ENCODE measurements at regions not wholly inside any gene's neighbourhood (a gene's known extent, or its start where the extent isn't known, plus 50 kb on each side); places are given as distances from the start of the nearest gene placed in this dataset.

GRCh38 chr3:152737021-152737908 is 97.7 kb upstream of the P2RY1 start (continued):
- TF ChIP-seq ZNF207 (IDR thresholded peaks at IDR 0.05; ENCODE audit: borderline replicate concordance) (no peak), BACH1 (IDR thresholded peaks at IDR 0.05; ENCODE audit: borderline replicate concordance) (peak; percentile 81; the same call in 1 of the 2 replicates), USF2 (IDR thresholded peaks at IDR 0.05; ENCODE audit: borderline replicate concordance, low read depth, low read length) (no peak; the same call in 1 of the 2 replicates), RUNX3 (IDR thresholded peaks at IDR 0.05; ENCODE audit: low read length) (peak; percentile 100), SMC3 (IDR thresholded peaks at IDR 0.05; ENCODE audit: borderline replicate concordance, low read length) (peak; percentile 16; the same call in 1 of the 2 replicates), POU2F2 (IDR thresholded peaks at IDR 0.05; ENCODE audit: borderline replicate concordance, low read depth, low read length) (peak; percentile 93; the same call in 2 of the 3 replicates), ASH2L (IDR thresholded peaks at IDR 0.05; ENCODE audit: borderline replicate concordance, low read depth) (no peak), SPI1 (IDR thresholded peaks at IDR 0.05; ENCODE audit: borderline replicate concordance, insufficient read depth, low read depth, low read length) (no peak), TCF7 (IDR thresholded peaks at IDR 0.05; ENCODE audit: borderline replicate concordance) (no peak), GATAD2B (conservative IDR thresholded peaks at IDR 0.05; ENCODE audit: low read depth) (no peak), PKNOX1 (IDR thresholded peaks at IDR 0.05) (peak; percentile 46; the same call in 1 of the 2 replicates), PAX8 (IDR thresholded peaks at IDR 0.05) (no peak), EED (IDR thresholded peaks at IDR 0.05; ENCODE audit: low read depth) (peak; percentile 94), NR2C2 (IDR thresholded peaks at IDR 0.05; ENCODE audit: borderline replicate concordance, control insufficient read depth, insufficient read length, low read depth) (no peak), ZNF622 (IDR thresholded peaks at IDR 0.05) (no peak), NFYA (IDR thresholded peaks at IDR 0.05; ENCODE audit: borderline replicate concordance, low read depth, low read length) (no peak), YBX1 (IDR thresholded peaks at IDR 0.05) (no peak), TAF1 (IDR thresholded peaks at IDR 0.05; ENCODE audit: borderline replicate concordance, low read depth, low read length) (peak; percentile 37; the same call in 1 of the 2 replicates), POLR2AphosphoS2 (IDR thresholded peaks at IDR 0.05; ENCODE audit: low read depth, low read length) (no peak), SIN3A (IDR thresholded peaks at IDR 0.05; ENCODE audit: low read depth, low read length) (no peak), KLF5 (IDR thresholded peaks at IDR 0.05; ENCODE audit: partially characterized antibody) (no peak), BRCA1 (IDR thresholded peaks at IDR 0.05; ENCODE audit: low read depth, low read length) (no peak), IRF4 (IDR thresholded peaks at IDR 0.05; ENCODE audit: low read depth, low read length) (peak; percentile 98), FOS (IDR thresholded peaks at IDR 0.05; ENCODE audit: borderline replicate concordance, extremely low read depth, insufficient read length) (no peak), HDAC6 (IDR thresholded peaks at IDR 0.05; ENCODE audit: unreplicated experiment) (no peak), KDM1A (IDR thresholded peaks at IDR 0.05; ENCODE audit: borderline replicate concordance) (no peak), NKRF (conservative IDR thresholded peaks at IDR 0.05) (no peak), TBL1XR1 (IDR thresholded peaks at IDR 0.05; ENCODE audit: low read depth, low read length) (peak; percentile 89)
